ENCODE measurements at regions not wholly inside any gene's neighbourhood (a gene's known extent, or its start where the extent isn't known, plus 50 kb on each side); places are given as distances from the start of the nearest gene placed in this dataset.
"Not testable (repeated sequence)": the region's sequence is repeated elsewhere in the genome, so short reads cannot be mapped to it uniquely, and the experiment has no call there.

- not testable (repeated sequence) for H3K4me3 ChIP-seq (ENCODE audit: low read depth, low read length, poor library complexity, severe bottlenecking); H3K4me2 ChIP-seq (ENCODE audit: low read length); H3K9me2 ChIP-seq (ENCODE audit: low read depth, low read length); H3K79me2 ChIP-seq (ENCODE audit: insufficient read depth, low read length); H3K27me3 ChIP-seq (ENCODE audit: insufficient read depth, low read length); H3K4me1 ChIP-seq (ENCODE audit: insufficient read depth, low read length, severe bottlenecking); H4K20me1 ChIP-seq (ENCODE audit: insufficient read depth, low read length); H3K9ac ChIP-seq (ENCODE audit: low read length); H2AFZ ChIP-seq (ENCODE audit: low read length); H3K9me3 ChIP-seq (ENCODE audit: low read length); H3F3A ChIP-seq (ENCODE audit: insufficient read depth, low read length); H3K36me3 ChIP-seq (ENCODE audit: insufficient read depth, low read length); H3K27ac ChIP-seq (ENCODE audit: low read depth, low read length, poor library complexity, severe bottlenecking)
Measured at GRCh38 chr2:95755956-95756669, 164.3 kb downstream of the TRIM43 start.

GRCh38 chr2:95757988-95758387 lies 166.2 kb downstream of the TRIM43 start:
- no peaks in the 10 kb centered on the region for H4K20me1 ChIP-seq (ENCODE audit: insufficient read depth, low read length)
- no peak overlapping the region for H3K4me2 ChIP-seq (ENCODE audit: low read length)
- H3K4me3 ChIP-seq (ENCODE audit: low read depth, low read length, poor library complexity, severe bottlenecking): no peak overlapping the region
- no peaks in the 10 kb centered on the region for H3K79me2 ChIP-seq (ENCODE audit: insufficient read depth, low read length)
- H3K27me3 ChIP-seq (ENCODE audit: insufficient read depth, low read length): no peaks in the 10 kb centered on the region
- H3K9me3 ChIP-seq (ENCODE audit: low read length): no peaks in the 10 kb centered on the region
- TF ChIP-seq CTCF (IDR thresholded peaks at IDR 0.05; ENCODE audit: low read length): no peak
- no peak for TF ChIP-seq EZH2 (IDR thresholded peaks at IDR 0.05; ENCODE audit: borderline replicate concordance, low read length)
- no peak overlapping the region for H3K27ac ChIP-seq (ENCODE audit: low read depth, low read length, poor library complexity, severe bottlenecking)
- no peaks in the 10 kb centered on the region for H3F3A ChIP-seq (ENCODE audit: insufficient read depth, low read length)
- H3K4me1 ChIP-seq (ENCODE audit: insufficient read depth, low read length, severe bottlenecking): no peaks in the 10 kb centered on the region
- H3K9me2 ChIP-seq (ENCODE audit: low read depth, low read length): no peaks in the 10 kb centered on the region
- H2AFZ ChIP-seq (ENCODE audit: low read length): no peak overlapping the region
- H3K9ac ChIP-seq (ENCODE audit: low read length): no peak overlapping the region
- H3K36me3 ChIP-seq (ENCODE audit: insufficient read depth, low read length): no peaks in the 10 kb centered on the region

- Histone ChIP-seq H4K20me1 (ENCODE audit: insufficient read depth, low read length) (no peaks in the 10 kb centered on the region), H3K9ac (ENCODE audit: low read length) (no peak overlapping the region), H3K27me3 (ENCODE audit: insufficient read depth, low read length) (no peaks in the 10 kb centered on the region), H3F3A (ENCODE audit: insufficient read depth, low read length) (no peaks in the 10 kb centered on the region), H3K9me2 (ENCODE audit: low read depth, low read length) (no peaks in the 10 kb centered on the region), H3K4me2 (ENCODE audit: low read length) (no peak overlapping the region), H3K4me1 (ENCODE audit: insufficient read depth, low read length, severe bottlenecking) (no peaks in the 10 kb centered on the region), H3K27ac (ENCODE audit: low read depth, low read length, poor library complexity, severe bottlenecking) (no peak overlapping the region), H3K79me2 (ENCODE audit: insufficient read depth, low read length) (no peaks in the 10 kb centered on the region), H3K9me3 (ENCODE audit: low read length) (no peaks in the 10 kb centered on the region), H3K36me3 (ENCODE audit: insufficient read depth, low read length) (no peaks in the 10 kb centered on the region), H2AFZ (ENCODE audit: low read length) (no peak overlapping the region), H3K4me3 (ENCODE audit: low read depth, low read length, poor library complexity, severe bottlenecking) (no peak overlapping the region)
- no peak for TF ChIP-seq EZH2 (IDR thresholded peaks at IDR 0.05; ENCODE audit: borderline replicate concordance, low read length)
- no peak for TF ChIP-seq CTCF (IDR thresholded peaks at IDR 0.05; ENCODE audit: low read length)
Measured at GRCh38 chr2:95759481-95760246, 167.9 kb downstream of the TRIM43 start.
